HL-60 (cell line): ENCODE measurements at regions not wholly inside any gene's neighbourhood (a gene's known extent, or its start where the extent isn't known, plus 50 kb on each side); places are given as distances from the start of the nearest gene placed in this dataset.

Experiments
- GABPA ChIP-seq: IDR thresholded peaks from 2 replicates; pipeline ENCODE4 v1.6.1; 2012; ENCODE audit warnings: low read depth
- POLR2AphosphoS5 ChIP-seq: IDR thresholded peaks from 2 replicates; pipeline ENCODE4 v1.6.1; 2012; ENCODE audit warnings: low read depth
- SPI1 ChIP-seq: IDR thresholded peaks from 2 replicates; pipeline ENCODE4 v1.6.1; 2012; ENCODE audit warnings: low read depth, mild to moderate bottlenecking, borderline replicate concordance
- TF ChIP-seq, protein P1 (sequence below): IDR thresholded peaks from one replicate; pipeline ENCODE4 v1.5.1; 2011; ENCODE audit warnings: low read length, control low read depth, inconsistent platforms; ENCODE audit not compliant: insufficient read depth
- TF ChIP-seq, protein P2 (sequence below): IDR thresholded peaks from 2 replicates; pipeline ENCODE4 v1.6.1; 2012; ENCODE audit warnings: low read depth; ENCODE audit not compliant: insufficient replicate concordance

DNA sequence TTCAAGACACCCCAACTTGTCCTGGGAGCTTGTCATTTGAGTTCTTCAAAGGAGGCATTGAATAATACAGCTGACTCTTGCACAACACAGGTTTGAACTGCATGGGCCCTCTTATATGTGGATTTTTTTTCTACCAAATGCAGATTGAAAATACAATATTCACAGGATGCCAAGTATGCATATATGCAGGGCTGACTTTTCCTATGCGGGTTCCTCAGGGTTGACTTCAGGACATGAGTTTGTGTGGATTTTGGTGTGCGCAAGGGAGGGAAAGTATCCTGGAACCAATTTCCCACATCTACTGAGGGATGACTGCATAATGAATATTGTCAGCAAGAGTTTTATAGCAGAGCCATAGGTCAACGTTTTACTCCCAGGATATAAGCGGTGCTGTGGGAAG lies 70.0 kb upstream of the RALY start:
- TF ChIP-seq, protein P1, sequence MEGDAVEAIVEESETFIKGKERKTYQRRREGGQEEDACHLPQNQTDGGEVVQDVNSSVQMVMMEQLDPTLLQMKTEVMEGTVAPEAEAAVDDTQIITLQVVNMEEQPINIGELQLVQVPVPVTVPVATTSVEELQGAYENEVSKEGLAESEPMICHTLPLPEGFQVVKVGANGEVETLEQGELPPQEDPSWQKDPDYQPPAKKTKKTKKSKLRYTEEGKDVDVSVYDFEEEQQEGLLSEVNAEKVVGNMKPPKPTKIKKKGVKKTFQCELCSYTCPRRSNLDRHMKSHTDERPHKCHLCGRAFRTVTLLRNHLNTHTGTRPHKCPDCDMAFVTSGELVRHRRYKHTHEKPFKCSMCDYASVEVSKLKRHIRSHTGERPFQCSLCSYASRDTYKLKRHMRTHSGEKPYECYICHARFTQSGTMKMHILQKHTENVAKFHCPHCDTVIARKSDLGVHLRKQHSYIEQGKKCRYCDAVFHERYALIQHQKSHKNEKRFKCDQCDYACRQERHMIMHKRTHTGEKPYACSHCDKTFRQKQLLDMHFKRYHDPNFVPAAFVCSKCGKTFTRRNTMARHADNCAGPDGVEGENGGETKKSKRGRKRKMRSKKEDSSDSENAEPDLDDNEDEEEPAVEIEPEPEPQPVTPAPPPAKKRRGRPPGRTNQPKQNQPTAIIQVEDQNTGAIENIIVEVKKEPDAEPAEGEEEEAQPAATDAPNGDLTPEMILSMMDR: no peak
- TF ChIP-seq POLR2AphosphoS5 (no peak), SPI1 (no peak), GABPA (no peak)
- TF ChIP-seq, protein P2, sequence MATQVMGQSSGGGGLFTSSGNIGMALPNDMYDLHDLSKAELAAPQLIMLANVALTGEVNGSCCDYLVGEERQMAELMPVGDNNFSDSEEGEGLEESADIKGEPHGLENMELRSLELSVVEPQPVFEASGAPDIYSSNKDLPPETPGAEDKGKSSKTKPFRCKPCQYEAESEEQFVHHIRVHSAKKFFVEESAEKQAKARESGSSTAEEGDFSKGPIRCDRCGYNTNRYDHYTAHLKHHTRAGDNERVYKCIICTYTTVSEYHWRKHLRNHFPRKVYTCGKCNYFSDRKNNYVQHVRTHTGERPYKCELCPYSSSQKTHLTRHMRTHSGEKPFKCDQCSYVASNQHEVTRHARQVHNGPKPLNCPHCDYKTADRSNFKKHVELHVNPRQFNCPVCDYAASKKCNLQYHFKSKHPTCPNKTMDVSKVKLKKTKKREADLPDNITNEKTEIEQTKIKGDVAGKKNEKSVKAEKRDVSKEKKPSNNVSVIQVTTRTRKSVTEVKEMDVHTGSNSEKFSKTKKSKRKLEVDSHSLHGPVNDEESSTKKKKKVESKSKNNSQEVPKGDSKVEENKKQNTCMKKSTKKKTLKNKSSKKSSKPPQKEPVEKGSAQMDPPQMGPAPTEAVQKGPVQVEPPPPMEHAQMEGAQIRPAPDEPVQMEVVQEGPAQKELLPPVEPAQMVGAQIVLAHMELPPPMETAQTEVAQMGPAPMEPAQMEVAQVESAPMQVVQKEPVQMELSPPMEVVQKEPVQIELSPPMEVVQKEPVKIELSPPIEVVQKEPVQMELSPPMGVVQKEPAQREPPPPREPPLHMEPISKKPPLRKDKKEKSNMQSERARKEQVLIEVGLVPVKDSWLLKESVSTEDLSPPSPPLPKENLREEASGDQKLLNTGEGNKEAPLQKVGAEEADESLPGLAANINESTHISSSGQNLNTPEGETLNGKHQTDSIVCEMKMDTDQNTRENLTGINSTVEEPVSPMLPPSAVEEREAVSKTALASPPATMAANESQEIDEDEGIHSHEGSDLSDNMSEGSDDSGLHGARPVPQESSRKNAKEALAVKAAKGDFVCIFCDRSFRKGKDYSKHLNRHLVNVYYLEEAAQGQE: no peak
